ENCODE measurements at regions not wholly inside any gene's neighbourhood (a gene's known extent, or its start where the extent isn't known, plus 50 kb on each side); places are given as distances from the start of the nearest gene placed in this dataset.

DNA sequence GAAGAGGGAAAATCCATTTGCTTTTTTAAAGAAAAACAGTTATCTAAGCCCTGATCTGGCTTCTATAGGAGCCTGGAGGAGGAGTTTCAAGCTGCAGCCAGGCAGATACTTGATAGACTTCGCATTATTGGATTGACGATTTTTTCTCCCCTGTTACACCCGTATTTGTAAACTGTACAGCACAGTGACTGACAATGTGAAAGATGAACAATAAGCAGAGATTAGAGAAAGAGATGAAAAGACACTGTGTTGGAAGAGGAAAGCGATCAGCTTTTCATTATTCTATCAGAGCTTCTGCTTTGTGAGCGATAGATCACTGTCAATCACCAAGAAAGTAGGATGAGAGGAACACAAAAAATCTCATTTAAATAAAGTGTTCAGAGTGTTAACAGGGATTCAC, 639.2 kb downstream of the TLL1 start:
- TF ChIP-seq, protein P1, sequence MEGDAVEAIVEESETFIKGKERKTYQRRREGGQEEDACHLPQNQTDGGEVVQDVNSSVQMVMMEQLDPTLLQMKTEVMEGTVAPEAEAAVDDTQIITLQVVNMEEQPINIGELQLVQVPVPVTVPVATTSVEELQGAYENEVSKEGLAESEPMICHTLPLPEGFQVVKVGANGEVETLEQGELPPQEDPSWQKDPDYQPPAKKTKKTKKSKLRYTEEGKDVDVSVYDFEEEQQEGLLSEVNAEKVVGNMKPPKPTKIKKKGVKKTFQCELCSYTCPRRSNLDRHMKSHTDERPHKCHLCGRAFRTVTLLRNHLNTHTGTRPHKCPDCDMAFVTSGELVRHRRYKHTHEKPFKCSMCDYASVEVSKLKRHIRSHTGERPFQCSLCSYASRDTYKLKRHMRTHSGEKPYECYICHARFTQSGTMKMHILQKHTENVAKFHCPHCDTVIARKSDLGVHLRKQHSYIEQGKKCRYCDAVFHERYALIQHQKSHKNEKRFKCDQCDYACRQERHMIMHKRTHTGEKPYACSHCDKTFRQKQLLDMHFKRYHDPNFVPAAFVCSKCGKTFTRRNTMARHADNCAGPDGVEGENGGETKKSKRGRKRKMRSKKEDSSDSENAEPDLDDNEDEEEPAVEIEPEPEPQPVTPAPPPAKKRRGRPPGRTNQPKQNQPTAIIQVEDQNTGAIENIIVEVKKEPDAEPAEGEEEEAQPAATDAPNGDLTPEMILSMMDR (IDR thresholded peaks at IDR 0.05) = no peak
- TF ChIP-seq POLR2AphosphoS5 (IDR thresholded peaks at IDR 0.05) (no peak), EP300 (IDR thresholded peaks at IDR 0.05) (no peak)

All from esophagus muscularis mucosa (tissue), 4 donors.